ENCODE measurements at regions not wholly inside any gene's neighbourhood (a gene's known extent, or its start where the extent isn't known, plus 50 kb on each side); places are given as distances from the start of the nearest gene placed in this dataset.
"Not testable (repeated sequence)": the region's sequence is repeated elsewhere in the genome, so short reads cannot be mapped to it uniquely, and the experiment has no call there.

DNA sequence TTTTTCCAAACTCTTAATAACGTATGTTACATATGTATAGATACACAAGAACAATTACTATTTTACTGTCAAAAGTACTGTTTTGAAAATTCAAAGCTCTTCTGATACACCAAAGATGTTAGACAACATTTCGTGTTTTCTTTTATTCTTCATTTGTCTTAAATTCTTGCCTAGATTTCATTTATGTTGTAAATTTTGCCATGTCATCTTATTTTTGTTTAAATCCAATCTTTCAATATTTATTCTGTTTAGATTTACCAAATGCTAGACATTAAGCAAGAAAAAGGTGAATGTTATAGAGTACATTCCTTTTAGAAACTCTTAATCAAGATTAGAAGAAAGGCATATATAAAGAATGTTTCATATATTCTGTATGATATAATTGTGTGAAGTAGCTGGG lies 876.9 kb downstream of the KCNT2 start:
- H3K27me3 ChIP-seq (ENCODE audit: control insufficient read depth in 3 of 3, insufficient read depth in 3 of 3, low read length in 3 of 3): no peaks in the 10 kb centered on the region
- H3K9ac ChIP-seq (ENCODE audit: low read depth in 1 of 3, low read length in 3 of 3): no peak overlapping the region

DNA sequence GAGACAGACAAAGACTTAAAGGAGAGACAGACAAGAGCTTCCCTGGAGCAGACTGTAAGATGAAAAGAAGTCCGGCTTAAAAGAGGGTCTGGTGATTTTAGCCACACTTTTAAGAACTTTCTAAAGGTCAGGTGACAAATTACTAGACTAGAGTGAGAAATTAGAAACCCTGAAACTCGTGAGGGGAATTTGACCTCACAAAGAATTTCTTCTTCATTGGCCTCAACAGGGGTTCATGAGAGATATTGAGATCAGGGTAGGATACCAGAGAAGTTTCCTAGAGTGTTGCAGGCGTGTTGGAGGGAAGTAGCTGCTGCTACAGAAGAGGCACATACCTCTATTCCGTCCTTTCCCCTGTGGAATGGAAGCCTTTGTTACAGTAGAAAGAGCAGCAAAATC lies 884.4 kb downstream of the KCNT2 start:
- Histone ChIP-seq H3K27me3 (ENCODE audit: control insufficient read depth in 3 of 3, insufficient read depth in 3 of 3, low read length in 3 of 3) (no peaks in the 10 kb centered on the region), H3K27ac (ENCODE audit: low read depth, low read length) (no peak overlapping the region), H3K9ac (ENCODE audit: low read depth in 1 of 3, low read length in 3 of 3) (no peak overlapping the region), H3K4me1 (ENCODE audit: control insufficient read depth in 3 of 3, insufficient read depth in 3 of 3, low read length in 3 of 3) (no peaks in the 10 kb centered on the region), H3K36me3 (ENCODE audit: control insufficient read depth in 3 of 3, insufficient read depth in 3 of 3, low read length in 3 of 3) (no peaks in the 10 kb centered on the region), H3K9me3 (ENCODE audit: control insufficient read depth in 3 of 3, low read length in 3 of 3) (no peaks in the 10 kb centered on the region), H3K4me3 (ENCODE audit: low read length in 3 of 3) (no peak overlapping the region)

More for the DNA sequence above, 876.9 kb downstream of the KCNT2 start:
- Histone ChIP-seq H3K4me3 (ENCODE audit: low read length in 3 of 3) (no peak overlapping the region), H3K36me3 (ENCODE audit: control insufficient read depth in 3 of 3, insufficient read depth in 3 of 3, low read length in 3 of 3) (no peaks in the 10 kb centered on the region), H3K9me3 (ENCODE audit: control insufficient read depth in 3 of 3, low read length in 3 of 3) (no peaks in the 10 kb centered on the region), H3K27ac (ENCODE audit: low read depth, low read length) (no peak overlapping the region), H3K4me1 (ENCODE audit: control insufficient read depth in 3 of 3, insufficient read depth in 3 of 3, low read length in 3 of 3) (no peaks in the 10 kb centered on the region)

DNA sequence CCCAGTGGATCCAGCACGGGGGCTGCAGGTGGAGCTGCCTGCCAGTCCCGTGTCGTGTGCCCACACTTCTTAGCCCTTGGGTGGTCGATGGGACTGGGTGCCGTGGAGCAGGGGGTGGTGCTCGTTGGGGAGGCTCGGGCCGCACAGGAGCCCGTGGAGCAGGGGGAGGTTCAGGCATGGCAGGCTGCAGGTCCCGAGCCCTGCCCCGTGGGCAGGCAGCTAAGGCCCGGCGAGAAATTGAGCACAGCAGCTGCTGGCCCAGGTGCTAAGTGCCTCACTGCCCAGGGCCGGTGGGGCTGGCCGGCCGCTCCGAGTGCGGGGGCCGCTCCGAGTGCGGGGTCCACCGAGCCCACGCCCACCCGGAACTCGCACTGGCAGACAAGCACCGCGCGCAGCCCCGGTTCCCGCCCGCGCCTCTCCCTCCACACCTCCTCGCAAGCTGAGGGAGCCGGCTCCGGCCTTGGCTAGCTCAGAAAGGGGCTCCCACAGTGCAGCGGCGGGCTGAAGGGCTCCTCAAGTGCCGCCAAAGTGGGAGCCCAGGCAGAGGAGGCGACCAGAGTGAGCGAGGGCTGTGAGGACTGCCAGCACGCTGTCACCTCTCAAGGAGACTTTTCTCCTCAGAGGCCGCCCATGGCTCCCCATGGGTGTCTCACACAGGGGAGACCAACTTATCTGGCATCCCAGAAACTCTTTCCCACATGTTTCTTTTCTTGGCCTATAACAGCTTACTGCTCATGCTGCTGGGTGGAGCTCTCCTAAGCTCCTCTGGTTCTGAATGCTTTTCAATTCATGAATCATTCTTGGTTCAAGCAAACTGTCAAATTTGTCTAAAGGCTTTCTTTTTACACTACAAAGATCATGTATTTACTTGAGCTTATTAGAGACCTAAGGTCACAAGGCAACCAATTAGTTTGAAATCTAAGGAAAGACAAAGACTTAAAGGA lies 885.1 kb downstream of the KCNT2 start:
- H3K4me3 ChIP-seq (ENCODE audit: low read length in 3 of 3); H3K27ac ChIP-seq (ENCODE audit: low read depth, low read length); H3K4me1 ChIP-seq (ENCODE audit: control insufficient read depth in 3 of 3, insufficient read depth in 3 of 3, low read length in 3 of 3); H3K9ac ChIP-seq (ENCODE audit: low read depth in 1 of 3, low read length in 3 of 3); H3K27me3 ChIP-seq (ENCODE audit: control insufficient read depth in 3 of 3, insufficient read depth in 3 of 3, low read length in 3 of 3); H3K9me3 ChIP-seq (ENCODE audit: control insufficient read depth in 3 of 3, low read length in 3 of 3); H3K36me3 ChIP-seq (ENCODE audit: control insufficient read depth in 3 of 3, insufficient read depth in 3 of 3, low read length in 3 of 3): not testable (repeated sequence)

DNA sequence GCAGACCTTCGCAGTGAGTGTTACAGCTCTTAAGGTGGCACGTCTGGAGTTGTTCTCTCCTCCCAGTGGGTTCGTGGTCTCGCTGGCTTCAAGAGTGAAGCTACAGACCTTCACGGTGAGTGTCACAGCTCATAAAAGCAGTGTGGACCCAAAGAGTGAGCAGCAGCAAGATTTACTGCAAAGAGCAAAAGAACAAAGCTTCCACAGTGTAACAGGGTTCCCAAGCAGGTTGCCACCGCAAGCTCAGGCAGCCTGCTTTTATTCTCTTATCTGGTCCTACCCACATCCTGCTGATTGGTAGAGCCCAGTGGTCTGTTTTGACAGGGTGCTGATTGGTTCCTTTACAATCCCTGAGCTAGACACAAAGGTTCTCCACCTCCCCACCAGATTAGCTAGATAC lies 886.1 kb downstream of the KCNT2 start:
- H3K27me3 ChIP-seq (ENCODE audit: control insufficient read depth in 3 of 3, insufficient read depth in 3 of 3, low read length in 3 of 3); H3K9me3 ChIP-seq (ENCODE audit: control insufficient read depth in 3 of 3, low read length in 3 of 3); H3K36me3 ChIP-seq (ENCODE audit: control insufficient read depth in 3 of 3, insufficient read depth in 3 of 3, low read length in 3 of 3); H3K4me3 ChIP-seq (ENCODE audit: low read length in 3 of 3); H3K4me1 ChIP-seq (ENCODE audit: control insufficient read depth in 3 of 3, insufficient read depth in 3 of 3, low read length in 3 of 3); H3K27ac ChIP-seq (ENCODE audit: low read depth, low read length); H3K9ac ChIP-seq (ENCODE audit: low read depth in 1 of 3, low read length in 3 of 3): not testable (repeated sequence)

DNA sequence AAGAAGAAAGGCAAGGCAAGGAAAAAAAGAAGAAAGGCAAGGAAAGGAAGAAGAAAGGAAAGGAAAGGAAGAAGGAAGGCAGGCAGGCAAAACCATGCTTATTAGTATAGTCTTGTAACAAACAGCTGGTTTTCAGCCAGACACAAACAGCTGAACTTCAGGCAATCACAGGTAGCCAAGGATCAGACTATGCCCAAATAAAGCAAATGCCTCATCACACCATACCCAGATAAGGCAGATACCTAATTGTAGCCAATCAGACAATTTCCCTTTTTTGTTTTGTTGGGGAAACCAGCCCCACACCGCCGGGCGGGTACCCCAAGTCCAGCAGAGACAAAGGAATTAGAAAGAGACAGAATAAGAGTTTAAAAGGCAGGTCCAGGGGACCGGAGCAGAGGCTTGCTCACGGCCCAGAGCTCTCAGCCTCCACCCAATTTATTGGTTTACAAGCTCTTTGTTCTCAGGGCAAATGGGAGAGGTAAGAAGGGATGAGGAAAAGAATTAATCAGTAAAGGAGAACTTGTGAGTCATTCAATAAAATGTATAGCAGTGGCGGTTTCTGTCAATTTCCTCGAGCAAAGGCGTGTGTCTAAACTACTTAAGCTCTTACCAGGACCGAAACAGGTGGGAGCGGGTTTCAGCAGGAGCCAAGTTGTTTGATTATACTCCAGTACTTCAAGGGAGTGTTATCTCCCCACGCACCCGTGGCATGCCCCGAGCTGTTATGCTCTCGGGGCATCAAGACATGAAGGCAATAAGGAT lies 886.8 kb downstream of the KCNT2 start:
- Histone ChIP-seq H3K27me3 (ENCODE audit: control insufficient read depth in 3 of 3, insufficient read depth in 3 of 3, low read length in 3 of 3) (no peaks in the 10 kb centered on the region), H3K9me3 (ENCODE audit: control insufficient read depth in 3 of 3, low read length in 3 of 3) (no peaks in the 10 kb centered on the region), H3K9ac (ENCODE audit: low read depth in 1 of 3, low read length in 3 of 3) (no peak overlapping the region), H3K4me1 (ENCODE audit: control insufficient read depth in 3 of 3, insufficient read depth in 3 of 3, low read length in 3 of 3) (no peaks in the 10 kb centered on the region), H3K36me3 (ENCODE audit: control insufficient read depth in 3 of 3, insufficient read depth in 3 of 3, low read length in 3 of 3) (no peaks in the 10 kb centered on the region), H3K27ac (ENCODE audit: low read depth, low read length) (no peak overlapping the region), H3K4me3 (ENCODE audit: low read length in 3 of 3) (no peak overlapping the region)

DNA sequence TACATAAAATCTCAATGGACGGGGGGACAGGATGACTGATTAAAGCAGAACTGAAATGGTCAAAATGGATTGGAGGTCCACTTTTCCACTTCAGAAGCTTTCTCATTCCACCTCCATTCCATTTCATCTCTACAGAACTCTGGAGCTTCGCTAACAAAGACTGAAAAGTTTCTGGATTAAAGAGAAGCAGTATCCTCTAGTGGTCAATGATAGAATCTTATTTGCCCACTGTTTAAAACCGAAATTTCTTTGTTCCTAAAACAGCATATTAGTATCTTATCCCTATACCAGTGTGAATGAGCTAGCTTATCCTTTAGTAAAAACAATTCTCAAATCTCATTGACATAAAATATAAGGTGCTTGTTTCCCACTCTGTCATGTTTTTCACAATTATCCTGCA lies 890.6 kb downstream of the KCNT2 start:
- H3K4me1 ChIP-seq (ENCODE audit: control insufficient read depth in 3 of 3, insufficient read depth in 3 of 3, low read length in 3 of 3): no peaks in the 10 kb centered on the region
- H3K4me3 ChIP-seq (ENCODE audit: low read length in 3 of 3): no peak overlapping the region
- H3K9ac ChIP-seq (ENCODE audit: low read depth in 1 of 3, low read length in 3 of 3): no peak overlapping the region
- no peaks in the 10 kb centered on the region for H3K9me3 ChIP-seq (ENCODE audit: control insufficient read depth in 3 of 3, low read length in 3 of 3)
- H3K36me3 ChIP-seq (ENCODE audit: control insufficient read depth in 3 of 3, insufficient read depth in 3 of 3, low read length in 3 of 3): no peaks in the 10 kb centered on the region
- no peak overlapping the region for H3K27ac ChIP-seq (ENCODE audit: low read depth, low read length)
- H3K27me3 ChIP-seq (ENCODE audit: control insufficient read depth in 3 of 3, insufficient read depth in 3 of 3, low read length in 3 of 3): no peaks in the 10 kb centered on the region

DNA sequence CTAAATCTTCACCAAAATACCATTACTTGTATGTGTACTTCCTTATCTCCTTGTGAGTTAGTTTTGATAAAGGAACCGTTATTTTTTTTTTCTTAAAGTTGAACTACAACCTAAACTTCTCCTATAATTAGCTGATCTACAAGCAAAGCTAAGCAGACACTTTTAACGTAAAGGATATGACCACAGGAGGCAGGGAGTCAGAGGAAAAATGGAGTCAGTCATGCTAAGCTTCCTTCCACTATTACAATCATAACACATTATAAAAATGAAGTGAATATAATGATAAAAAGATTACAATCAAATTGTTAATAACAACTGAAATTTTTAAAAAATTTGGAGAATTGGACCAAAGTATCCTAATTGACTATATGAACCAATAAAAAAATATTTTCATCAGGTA lies 892.6 kb downstream of the KCNT2 start:
- Histone ChIP-seq H3K36me3 (ENCODE audit: control insufficient read depth in 3 of 3, insufficient read depth in 3 of 3, low read length in 3 of 3) (no peaks in the 10 kb centered on the region), H3K27me3 (ENCODE audit: control insufficient read depth in 3 of 3, insufficient read depth in 3 of 3, low read length in 3 of 3) (no peaks in the 10 kb centered on the region), H3K4me1 (ENCODE audit: control insufficient read depth in 3 of 3, insufficient read depth in 3 of 3, low read length in 3 of 3) (no peaks in the 10 kb centered on the region), H3K9me3 (ENCODE audit: control insufficient read depth in 3 of 3, low read length in 3 of 3) (no peaks in the 10 kb centered on the region), H3K4me3 (ENCODE audit: low read length in 3 of 3) (no peak overlapping the region), H3K9ac (ENCODE audit: low read depth in 1 of 3, low read length in 3 of 3) (no peak overlapping the region), H3K27ac (ENCODE audit: low read depth, low read length) (no peak overlapping the region)

DNA sequence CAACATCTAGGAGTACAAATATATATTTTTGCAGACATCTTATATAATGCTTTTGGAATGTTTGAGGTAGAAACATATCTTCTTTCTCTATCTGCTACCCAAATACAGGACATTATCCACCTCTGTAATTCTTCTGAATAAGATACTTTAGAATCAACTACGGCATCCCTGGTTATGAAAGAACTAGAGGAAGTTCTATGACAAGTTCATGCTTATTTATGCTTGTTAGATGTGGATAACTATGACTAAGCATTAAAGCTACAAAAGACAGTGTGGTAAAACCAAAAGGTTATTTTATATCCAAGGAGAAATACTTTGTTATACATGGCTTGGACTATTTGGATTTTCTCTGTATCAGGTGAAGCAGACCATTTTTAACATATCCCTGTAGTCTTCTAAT lies 894.0 kb downstream of the KCNT2 start:
- H3K4me3 ChIP-seq (ENCODE audit: low read length in 3 of 3): no peak overlapping the region
- no peaks in the 10 kb centered on the region for H3K27me3 ChIP-seq (ENCODE audit: control insufficient read depth in 3 of 3, insufficient read depth in 3 of 3, low read length in 3 of 3)
- H3K9me3 ChIP-seq (ENCODE audit: control insufficient read depth in 3 of 3, low read length in 3 of 3): no peaks in the 10 kb centered on the region
- no peaks in the 10 kb centered on the region for H3K36me3 ChIP-seq (ENCODE audit: control insufficient read depth in 3 of 3, insufficient read depth in 3 of 3, low read length in 3 of 3)
- no peaks in the 10 kb centered on the region for H3K4me1 ChIP-seq (ENCODE audit: control insufficient read depth in 3 of 3, insufficient read depth in 3 of 3, low read length in 3 of 3)
- H3K9ac ChIP-seq (ENCODE audit: low read depth in 1 of 3, low read length in 3 of 3): no peak overlapping the region
- H3K27ac ChIP-seq (ENCODE audit: low read depth, low read length): no peak overlapping the region

DNA sequence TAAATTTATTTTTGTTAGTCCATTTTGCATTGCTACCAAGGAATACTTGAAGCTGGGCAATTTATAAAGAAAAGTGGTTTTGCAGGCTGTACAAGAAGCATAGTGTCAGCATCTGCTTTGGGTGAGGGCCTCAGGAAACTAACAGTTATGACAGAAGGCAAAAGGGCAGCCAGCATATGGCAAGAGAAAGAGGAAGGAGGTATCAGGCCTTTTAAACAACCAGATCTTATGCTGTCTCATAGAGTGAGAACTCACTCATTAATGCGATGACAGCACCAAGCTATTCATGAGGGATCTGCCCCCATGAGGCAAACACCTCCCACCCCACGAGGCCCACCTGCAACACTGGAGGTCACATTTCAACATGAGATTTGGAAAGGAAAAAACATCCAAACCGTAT lies 898.4 kb downstream of the KCNT2 start:
- H3K9ac ChIP-seq (ENCODE audit: low read depth in 1 of 3, low read length in 3 of 3): no peak overlapping the region
- no peaks in the 10 kb centered on the region for H3K4me1 ChIP-seq (ENCODE audit: control insufficient read depth in 3 of 3, insufficient read depth in 3 of 3, low read length in 3 of 3)
- H3K9me3 ChIP-seq (ENCODE audit: control insufficient read depth in 3 of 3, low read length in 3 of 3): no peaks in the 10 kb centered on the region
- H3K4me3 ChIP-seq (ENCODE audit: low read length in 3 of 3): no peak overlapping the region
- H3K36me3 ChIP-seq (ENCODE audit: control insufficient read depth in 3 of 3, insufficient read depth in 3 of 3, low read length in 3 of 3): no peaks in the 10 kb centered on the region
- H3K27ac ChIP-seq (ENCODE audit: low read depth, low read length): no peak overlapping the region
- H3K27me3 ChIP-seq (ENCODE audit: control insufficient read depth in 3 of 3, insufficient read depth in 3 of 3, low read length in 3 of 3): no peaks in the 10 kb centered on the region

DNA sequence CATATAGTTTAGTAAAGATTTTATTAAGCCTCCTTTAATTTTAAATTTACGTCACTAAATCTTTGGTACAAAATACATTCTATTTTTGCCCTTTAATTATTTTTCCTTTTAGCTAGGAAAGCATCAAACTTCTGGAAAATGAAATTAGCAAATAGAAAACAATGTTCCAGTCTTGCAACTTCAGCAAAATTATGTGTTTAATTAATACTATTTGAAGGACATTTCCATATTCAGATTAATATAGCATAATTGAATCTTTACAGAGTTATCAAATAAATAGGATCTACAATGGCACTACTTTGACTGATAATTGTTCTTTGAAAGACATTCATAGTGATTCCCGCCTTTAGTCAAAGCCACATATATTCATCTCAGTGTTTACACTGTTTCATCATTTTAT lies 904.2 kb downstream of the KCNT2 start:
- Histone ChIP-seq H3K9me3 (ENCODE audit: control insufficient read depth in 3 of 3, low read length in 3 of 3) (no peaks in the 10 kb centered on the region), H3K9ac (ENCODE audit: low read depth in 1 of 3, low read length in 3 of 3) (no peak overlapping the region), H3K4me1 (ENCODE audit: control insufficient read depth in 3 of 3, insufficient read depth in 3 of 3, low read length in 3 of 3) (no peaks in the 10 kb centered on the region), H3K4me3 (ENCODE audit: low read length in 3 of 3) (no peak overlapping the region), H3K36me3 (ENCODE audit: control insufficient read depth in 3 of 3, insufficient read depth in 3 of 3, low read length in 3 of 3) (no peaks in the 10 kb centered on the region), H3K27me3 (ENCODE audit: control insufficient read depth in 3 of 3, insufficient read depth in 3 of 3, low read length in 3 of 3) (no peaks in the 10 kb centered on the region), H3K27ac (ENCODE audit: low read depth, low read length) (no peak overlapping the region)
